ENCODE measurements at regions not wholly inside any gene's neighbourhood (a gene's known extent, or its start where the extent isn't known, plus 50 kb on each side); places are given as distances from the start of the nearest gene placed in this dataset.

GRCh38 chr2:71864085-71864484 lies 283.6 kb downstream of the CYP26B1 start:
- no peak for DNase-seq (ENCODE audit: low read depth)

GRCh38 chr2:71863396-71863795 lies 284.3 kb downstream of the CYP26B1 start:
- no peak for DNase-seq (ENCODE audit: low read depth)

- no peak for DNase-seq (ENCODE audit: low read depth)
Measured at GRCh38 chr2:71862921-71863320, 284.7 kb downstream of the CYP26B1 start.

GRCh38 chr2:71861186-71862160 lies 286.2 kb downstream of the CYP26B1 start:
- no peak for DNase-seq (ENCODE audit: low read depth)

- no peak for DNase-seq (ENCODE audit: low read depth)
Measured at GRCh38 chr2:71860381-71860926, 287.2 kb downstream of the CYP26B1 start.

- no peak for DNase-seq (ENCODE audit: low read depth)
Measured at GRCh38 chr2:71859211-71859847, 288.3 kb downstream of the CYP26B1 start.

GRCh38 chr2:71858071-71858470 lies 289.6 kb downstream of the CYP26B1 start:
- DNase-seq (ENCODE audit: low read depth), result no peak

- DNase-seq (ENCODE audit: low read depth), result no peak
Measured at GRCh38 chr2:71857636-71858035, 290.0 kb downstream of the CYP26B1 start.

GRCh38 chr2:71856773-71857525 lies 290.7 kb downstream of the CYP26B1 start:
- no peak for DNase-seq (ENCODE audit: low read depth)

GRCh38 chr2:71853858-71854257 lies 293.8 kb downstream of the CYP26B1 start:
- no peak for DNase-seq (ENCODE audit: low read depth)

- no peak for DNase-seq (ENCODE audit: low read depth)
Measured at GRCh38 chr2:71852141-71852711, 295.4 kb downstream of the CYP26B1 start.

GRCh38 chr2:71851094-71851750 lies 296.4 kb downstream of the CYP26B1 start:
- no peak for DNase-seq (ENCODE audit: low read depth)

GRCh38 chr2:71850306-71850801 lies 297.3 kb downstream of the CYP26B1 start:
- no peak for DNase-seq (ENCODE audit: low read depth)

- DNase-seq (ENCODE audit: low read depth), result no peak
Measured at GRCh38 chr2:71849607-71850305, 297.9 kb downstream of the CYP26B1 start.

GRCh38 chr2:71849111-71849510 lies 298.6 kb downstream of the CYP26B1 start:
- DNase-seq (ENCODE audit: low read depth), result no peak

GRCh38 chr2:71846669-71847291 lies 300.9 kb downstream of the CYP26B1 start:
- no peak for DNase-seq (ENCODE audit: low read depth)

- DNase-seq (ENCODE audit: low read depth), result no peak
Measured at GRCh38 chr2:71846072-71846471, 301.6 kb downstream of the CYP26B1 start.

- DNase-seq (ENCODE audit: low read depth), result no peak
Measured at GRCh38 chr2:71844967-71845366, 302.7 kb downstream of the CYP26B1 start.

GRCh38 chr2:71843391-71843850 lies 304.2 kb downstream of the CYP26B1 start:
- no peak for DNase-seq (ENCODE audit: low read depth)

- DNase-seq (ENCODE audit: low read depth), result no peak
Measured at GRCh38 chr2:71842744-71843143, 304.9 kb downstream of the CYP26B1 start.
